IMR-90 (cell line): ENCODE measurements at regions not wholly inside any gene's neighbourhood (a gene's known extent, or its start where the extent isn't known, plus 50 kb on each side); places are given as distances from the start of the nearest gene placed in this dataset.

Experiments used
- ATAC-seq: fragments of 200-7000 bp; cut with Tn5 transposase; 2 replicates; pipeline ENCODE4 v1.9.1; 2020; ENCODE audit warnings: low read depth, mild to moderate bottlenecking, moderate library complexity
- BruUV-seq: library from RNA; stranded (reverse); fragments of 400-500 nt; replicated peaks from 2 replicates; lab custom pipeline; 2021; lab: Mats Ljungman, UMichigan
- CTCF ChIA-PET: fragments of 300-600 bp; formaldehyde crosslinking; extraction: SDS; loops from one replicate; lab custom pipeline; 2021; ENCODE audit warnings: antibody characterized with exemption; lab: Yijun Ruan, JAX
- POLR2A ChIA-PET: fragments of 300-600 bp; sonication (Branson Sonifier 250); formaldehyde crosslinking; loops from one replicate; lab custom pipeline; 2022; ENCODE audit warnings: antibody characterized with exemption; ENCODE audit not compliant: unreplicated experiment; lab: Charles Lee
- DNase-seq: peaks from one replicate; pipeline ENCODE4 v3.0.0; 2013
- H2AFZ ChIP-seq: replicated peaks from 2 replicates; pipeline ENCODE3; 2013; ENCODE audit warnings: low read length, mild to moderate bottlenecking; ENCODE audit not compliant: poor library complexity
- H2AK5ac ChIP-seq: 2 replicates; pipeline ENCODE4 v1.6.1; 2013; ENCODE audit warnings: low read depth, low read length, inconsistent platforms
- H2AK9ac ChIP-seq: replicated peaks from 2 replicates; pipeline ENCODE3; 2013; ENCODE audit warnings: mild to moderate bottlenecking, low read depth, low read length, moderate library complexity; ENCODE audit not compliant: poor library complexity
- H2BK120ac ChIP-seq: 2 replicates; pipeline ENCODE4 v1.6.1; 2013; ENCODE audit warnings: low read depth, low read length, inconsistent platforms
- H2BK15ac ChIP-seq: 3 replicates; pipeline ENCODE4 v1.6.1; 2013; ENCODE audit warnings: low read depth, low read length, inconsistent platforms
- H2BK20ac ChIP-seq: 2 replicates; pipeline ENCODE4 v1.6.1; 2013; ENCODE audit warnings: low read depth, mild to moderate bottlenecking, inconsistent platforms, low read length, moderate library complexity
- H2BK5ac ChIP-seq: 2 replicates; pipeline ENCODE4 v1.6.1; 2013; ENCODE audit warnings: mild to moderate bottlenecking, low read depth, low read length, inconsistent platforms; ENCODE audit not compliant: poor library complexity, severe bottlenecking
- H3K14ac ChIP-seq: replicated peaks from 2 replicates; pipeline ENCODE4 v1.6.1; 2013; ENCODE audit warnings: low read depth, low read length, inconsistent platforms
- H3K18ac ChIP-seq: 2 replicates; pipeline ENCODE4 v1.6.1; 2013; ENCODE audit warnings: low read depth, low read length, control low read depth
- H3K23ac ChIP-seq: 2 replicates; pipeline ENCODE4 v1.6.1; 2013; ENCODE audit warnings: low read depth, low read length, inconsistent platforms
- H3K27ac ChIP-seq: 2 replicates; pipeline ENCODE4 v1.5.1; 2013; ENCODE audit warnings: mild to moderate bottlenecking, control low read depth, low read length; ENCODE audit not compliant: insufficient read depth
- H3K27me3 ChIP-seq: 2 replicates; pipeline ENCODE4 v1.6.1; 2013; ENCODE audit warnings: low read length; ENCODE audit not compliant: control insufficient read depth, insufficient read depth
- H3K36me3 ChIP-seq: 2 replicates; pipeline ENCODE4 v1.6.1; 2013; ENCODE audit warnings: low read length, mixed read lengths; ENCODE audit not compliant: control insufficient read depth, insufficient read depth
- H3K4ac ChIP-seq: 2 replicates; pipeline ENCODE4 v1.6.1; 2013; ENCODE audit warnings: low read depth, low read length, inconsistent platforms
- H3K4me1 ChIP-seq: 2 replicates; pipeline ENCODE4 v1.6.1; 2013; ENCODE audit warnings: low read length, mixed read lengths; ENCODE audit not compliant: control insufficient read depth, insufficient read depth
- H3K4me2 ChIP-seq: 2 replicates; pipeline ENCODE4 v1.6.1; 2013; ENCODE audit warnings: low read depth, mild to moderate bottlenecking, control low read depth, low read length, moderate library complexity
- H3K4me3 ChIP-seq: 2 replicates; pipeline ENCODE4 v1.5.1; 2013; ENCODE audit warnings: low read depth, mild to moderate bottlenecking, control low read depth, low read length, moderate library complexity; ENCODE audit not compliant: insufficient read depth
- H3K56ac ChIP-seq: 2 replicates; pipeline ENCODE4 v1.6.1; 2013; ENCODE audit warnings: low read length, inconsistent platforms; ENCODE audit not compliant: insufficient read depth; ENCODE audit errors: extremely low read depth
- H3K79me1 ChIP-seq, 2 experiments: 2 replicates each; pipeline ENCODE4 v1.6.1; 2013; ENCODE audit warnings: low read length in 2 of 2, inconsistent platforms in 1 of 2, low read depth in 1 of 2
- H3K9ac ChIP-seq: 2 replicates; pipeline ENCODE4 v1.6.1; 2013; ENCODE audit warnings: low read depth, low read length, control low read depth
- H3K9me1 ChIP-seq: 2 replicates; pipeline ENCODE4 v1.6.1; 2013; ENCODE audit warnings: low read length, inconsistent platforms; ENCODE audit not compliant: insufficient read depth
- H3K9me3 ChIP-seq: 2 replicates; pipeline ENCODE4 v1.6.1; 2013; ENCODE audit warnings: low read length; ENCODE audit not compliant: control insufficient read depth, insufficient read depth
- H4K20me1 ChIP-seq: 2 replicates; pipeline ENCODE4 v1.6.1; 2013; ENCODE audit warnings: low read length, inconsistent platforms; ENCODE audit not compliant: insufficient read depth
- H4K5ac ChIP-seq: 2 replicates; pipeline ENCODE4 v1.6.1; 2013; ENCODE audit warnings: mild to moderate bottlenecking, low read depth, low read length, control low read depth
- H4K8ac ChIP-seq, 2 experiments: 2 replicates each; pipeline ENCODE4 v1.6.1; 2013; ENCODE audit warnings: low read depth in 2 of 2, low read length in 2 of 2, control low read depth in 1 of 2, inconsistent platforms in 1 of 2
- H4K91ac ChIP-seq: 2 replicates; pipeline ENCODE4 v1.6.1; 2013; ENCODE audit warnings: low read depth, low read length, inconsistent platforms; ENCODE audit not compliant: insufficient read depth
- BHLHE40 ChIP-seq: fragments of 150-350 bp; IDR thresholded peaks from 2 replicates; pipeline ENCODE4 v1.6.1; 2016; ENCODE audit warnings: mild to moderate bottlenecking, low read depth, low read length
- CEBPB ChIP-seq: IDR thresholded peaks from 2 replicates; pipeline ENCODE4 v1.6.1; 2012; ENCODE audit warnings: low read depth, low read length, improper control_type of control experiment
- FOS ChIP-seq: fragments of 150-350 bp; IDR thresholded peaks from 2 replicates; pipeline ENCODE4 v1.6.1; 2016; ENCODE audit warnings: low read depth, low read length
- NFE2L2 ChIP-seq: fragments of 150-350 bp; IDR thresholded peaks from 2 replicates; pipeline ENCODE4 v1.6.1; 2016; ENCODE audit warnings: low read depth, mild to moderate bottlenecking, low read length
- RAD21 ChIP-seq: IDR thresholded peaks from 2 replicates; pipeline ENCODE4 v1.6.1; 2012; ENCODE audit warnings: low read length, improper control_type of control experiment
- RFX5 ChIP-seq: IDR thresholded peaks from 2 replicates; pipeline ENCODE4 v1.8.0; 2012; ENCODE audit warnings: low read depth, mild to moderate bottlenecking, low read length, moderate library complexity
- SMC3 ChIP-seq: fragments of 150-350 bp; IDR thresholded peaks from 2 replicates; pipeline ENCODE4 v1.6.1; 2016; ENCODE audit warnings: low read depth, mild to moderate bottlenecking, antibody characterized with exemption, low read length, moderate library complexity
- USF2 ChIP-seq: fragments of 150-350 bp; IDR thresholded peaks from 2 replicates; pipeline ENCODE4 v1.6.1; 2017; ENCODE audit warnings: mild to moderate bottlenecking, antibody characterized with exemption, low read length, low read depth
- dilution Hi-C: fragments of 300-500 bp; cut with HindIII; formaldehyde crosslinking; loops from one replicate; pipeline ENCODE4 v1.14.3; 2018; ENCODE audit warnings: low sequenced_read_pairs; ENCODE audit not compliant: unreplicated experiment
- in situ Hi-C: fragments of 300-500 bp; cut with MboI; formaldehyde crosslinking; loops from 3 replicates; pipeline ENCODE4 v1.14.3; 2019; ENCODE audit warnings: low sequenced_read_pairs, inconsistent platforms, mixed read lengths
- intact Hi-C: fragments of 100-400 bp; cut with micrococcal nuclease; formaldehyde crosslinking; loops from 2 replicates; pipeline ENCODE4 v1.10.0; 2022

GRCh38 chr6:66278115-66278514, 571.1 kb upstream of the EYS start:
- no peak overlapping the region for H3K4me3 ChIP-seq
- H4K20me1 ChIP-seq, result no peaks in the 10 kb centered on the region
- no peak overlapping the region for H2AFZ ChIP-seq
- no peak for DNase-seq
- intact Hi-C loops (no loop called here), in situ Hi-C loops (no loop called here), dilution Hi-C loops (no loop called here)
- H2AK5ac ChIP-seq, result no peak overlapping the region
- BruUV-seq, result no TSS peak
- H3K9me1 ChIP-seq, result no peaks in the 10 kb centered on the region
- no peak overlapping the region for H3K27ac ChIP-seq
- no peaks in the 10 kb centered on the region for H3K27me3 ChIP-seq
- no peaks in the 10 kb centered on the region for H3K9me3 ChIP-seq
- no peak overlapping the region for H4K5ac ChIP-seq
- H3K4me1 ChIP-seq, result no peaks in the 10 kb centered on the region
- no peak overlapping the region for H3K56ac ChIP-seq
- H4K8ac ChIP-seq, result no peak overlapping the region
- no peak overlapping the region for H3K14ac ChIP-seq
- no peaks in the 10 kb centered on the region for H3K79me1 ChIP-seq
- H3K36me3 ChIP-seq, result no peaks in the 10 kb centered on the region
- H3K18ac ChIP-seq, result no peak overlapping the region
- H2BK15ac ChIP-seq, result no peak overlapping the region
- H3K23ac ChIP-seq, result no peak overlapping the region
- no peak overlapping the region for H2BK120ac ChIP-seq
- H2AK9ac ChIP-seq, result no peak overlapping the region
- H3K4ac ChIP-seq, result no peak overlapping the region
- H3K4me2 ChIP-seq, result no peak overlapping the region
- no peak overlapping the region for H2BK20ac ChIP-seq
- ATAC-seq, result no peak
- no peak overlapping the region for H4K91ac ChIP-seq
- no peak overlapping the region for H2BK5ac ChIP-seq
- TF ChIP-seq SMC3, result no peak
- no peak for TF ChIP-seq RFX5
- TF ChIP-seq CEBPB, result no peak
- no peak for TF ChIP-seq FOS
- TF ChIP-seq USF2, result no peak
- TF ChIP-seq NFE2L2, result no peak
- no peak for TF ChIP-seq BHLHE40
- TF ChIP-seq RAD21, result no peak
- ChIA-PET POLR2A (no interaction called here), CTCF (no interaction called here)
- no peak overlapping the region for H3K9ac ChIP-seq
